ENCODE measurements at regions not wholly inside any gene's neighbourhood (a gene's known extent, or its start where the extent isn't known, plus 50 kb on each side); places are given as distances from the start of the nearest gene placed in this dataset.

DNA sequence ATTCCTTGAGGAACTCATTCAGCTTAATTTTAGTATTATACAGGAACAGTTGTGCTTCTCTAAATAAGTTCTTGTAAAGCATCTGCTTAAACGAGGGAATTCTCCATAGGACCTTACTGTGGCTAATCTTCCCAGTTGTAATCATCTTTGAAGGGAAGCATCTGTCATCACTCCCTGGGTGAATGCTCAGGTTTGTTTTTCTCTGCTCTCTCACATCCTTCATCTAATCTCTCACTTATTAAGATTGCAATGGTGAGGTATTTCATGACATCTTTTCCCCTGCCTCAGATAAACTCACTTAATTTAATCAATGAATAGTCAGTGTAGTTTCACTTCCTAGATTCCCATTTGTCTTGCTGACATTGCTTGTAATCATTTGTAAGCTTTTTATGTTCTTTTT lies 121.8 kb upstream of the ADAMTS3 start:
- TF ChIP-seq POLR2A (IDR thresholded peaks at IDR 0.05) (no peak), POLR2AphosphoS5 (IDR thresholded peaks at IDR 0.05) (no peak)
- TF ChIP-seq, protein P1, sequence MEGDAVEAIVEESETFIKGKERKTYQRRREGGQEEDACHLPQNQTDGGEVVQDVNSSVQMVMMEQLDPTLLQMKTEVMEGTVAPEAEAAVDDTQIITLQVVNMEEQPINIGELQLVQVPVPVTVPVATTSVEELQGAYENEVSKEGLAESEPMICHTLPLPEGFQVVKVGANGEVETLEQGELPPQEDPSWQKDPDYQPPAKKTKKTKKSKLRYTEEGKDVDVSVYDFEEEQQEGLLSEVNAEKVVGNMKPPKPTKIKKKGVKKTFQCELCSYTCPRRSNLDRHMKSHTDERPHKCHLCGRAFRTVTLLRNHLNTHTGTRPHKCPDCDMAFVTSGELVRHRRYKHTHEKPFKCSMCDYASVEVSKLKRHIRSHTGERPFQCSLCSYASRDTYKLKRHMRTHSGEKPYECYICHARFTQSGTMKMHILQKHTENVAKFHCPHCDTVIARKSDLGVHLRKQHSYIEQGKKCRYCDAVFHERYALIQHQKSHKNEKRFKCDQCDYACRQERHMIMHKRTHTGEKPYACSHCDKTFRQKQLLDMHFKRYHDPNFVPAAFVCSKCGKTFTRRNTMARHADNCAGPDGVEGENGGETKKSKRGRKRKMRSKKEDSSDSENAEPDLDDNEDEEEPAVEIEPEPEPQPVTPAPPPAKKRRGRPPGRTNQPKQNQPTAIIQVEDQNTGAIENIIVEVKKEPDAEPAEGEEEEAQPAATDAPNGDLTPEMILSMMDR (IDR thresholded peaks at IDR 0.05) = no peak
